ENCODE measurements at regions not wholly inside any gene's neighbourhood (a gene's known extent, or its start where the extent isn't known, plus 50 kb on each side); places are given as distances from the start of the nearest gene placed in this dataset.

GRCh38 chr10:104518891-104519290 is 122.2 kb upstream of the SORCS3 start:
- H3K4me3 Mint-ChIP-seq: no peak overlapping the region
- CTCF ChIA-PET: no interaction called here
- no peaks in the 10 kb centered on the region for H3K27me3 ChIP-seq (ENCODE audit: control insufficient read depth in 2 of 2, insufficient read depth in 2 of 2, low read length in 2 of 2)
- POLR2A ChIA-PET: no interaction called here
- no peak overlapping the region for H3K27ac Mint-ChIP-seq
- ATAC-seq (no peak), DNase-seq (no peak)
- H3K36me3 ChIP-seq (ENCODE audit: control insufficient read depth in 2 of 3, insufficient read depth in 3 of 3, low read length in 3 of 3): no peaks in the 10 kb centered on the region
- intact Hi-C loops (cut with micrococcal nuclease): no loop called here
- H3K36me3 Mint-ChIP-seq: no peaks in the 10 kb centered on the region
- no peaks in the 10 kb centered on the region for H3K9me3 ChIP-seq (ENCODE audit: control insufficient read depth in 2 of 3, low read length in 3 of 3)
- H3K9me3 Mint-ChIP-seq: no peaks in the 10 kb centered on the region
- no peak overlapping the region for H3K27ac ChIP-seq (ENCODE audit: low read depth, low read length)
- no peaks in the 10 kb centered on the region for H3K4me1 ChIP-seq (ENCODE audit: control insufficient read depth in 2 of 2, insufficient read depth in 2 of 2, low read length in 2 of 2)
- peaks cover 0 to 4% (median 0%) of the 10 kb centered on the region in 7 donors for H3K4me1 Mint-ChIP-seq
- no peak overlapping the region for H3K4me3 ChIP-seq (ENCODE audit: low read length)
- peaks cover 4 to 24% (median 8%) of the 10 kb centered on the region in 5 donors for H3K27me3 Mint-ChIP-seq

- Mint-ChIP-seq H3K27ac (no peak overlapping the region), H3K9me3 (no peaks in the 10 kb centered on the region), H3K4me3 (no peak overlapping the region), H3K27me3 (peaks cover 7 to 26% (median 14%) of the 10 kb centered on the region in 5 donors), H3K36me3 (no peaks in the 10 kb centered on the region), H3K4me1 (peaks cover 0 to 4% (median 0%) of the 10 kb centered on the region in 7 donors)
- intact Hi-C loops (cut with micrococcal nuclease): no loop called here
- Histone ChIP-seq H3K27me3 (ENCODE audit: control insufficient read depth in 2 of 2, insufficient read depth in 2 of 2, low read length in 2 of 2) (no peaks in the 10 kb centered on the region), H3K4me3 (ENCODE audit: low read length) (no peak overlapping the region), H3K27ac (ENCODE audit: low read depth, low read length) (no peak overlapping the region), H3K4me1 (ENCODE audit: control insufficient read depth in 2 of 2, insufficient read depth in 2 of 2, low read length in 2 of 2) (no peaks in the 10 kb centered on the region), H3K9me3 (ENCODE audit: control insufficient read depth in 2 of 3, low read length in 3 of 3) (no peaks in the 10 kb centered on the region), H3K36me3 (ENCODE audit: control insufficient read depth in 2 of 3, insufficient read depth in 3 of 3, low read length in 3 of 3) (no peaks in the 10 kb centered on the region)
- DNase-seq (no peak), ATAC-seq (no peak)
- ChIA-PET POLR2A (no interaction called here), CTCF (interaction anchor here (0.6 kb wide), 1 partner anchor 73 kb away, joined by 3 read pairs; no protein-coding TSS in a partner anchor)
Observed at GRCh38 chr10:104520653-104521052, 120.4 kb upstream of the SORCS3 start.

- no peaks in the 10 kb centered on the region for H3K36me3 Mint-ChIP-seq
- peaks cover 0 to 3% (median 0%) of the 10 kb centered on the region in 11 donors for H3K9me3 Mint-ChIP-seq
- ChIA-PET CTCF (no interaction called here), POLR2A (no interaction called here)
- DNase-seq (no peak), ATAC-seq (no peak)
- no peak overlapping the region for H3K4me3 Mint-ChIP-seq
- H3K36me3 ChIP-seq (ENCODE audit: control insufficient read depth in 2 of 3, insufficient read depth in 3 of 3, low read length in 3 of 3): no peaks in the 10 kb centered on the region
- peaks cover 0 to 4% (median 0%) of the 10 kb centered on the region in 7 donors for H3K4me1 Mint-ChIP-seq
- no peaks in the 10 kb centered on the region for H3K9me3 ChIP-seq (ENCODE audit: control insufficient read depth in 2 of 3, low read length in 3 of 3)
- intact Hi-C loops (cut with micrococcal nuclease): no loop called here
- no peak overlapping the region for H3K4me3 ChIP-seq (ENCODE audit: low read length)
- H3K27me3 Mint-ChIP-seq: peaks cover 7 to 25% (median 14%) of the 10 kb centered on the region in 5 donors
- no peak overlapping the region for H3K27ac Mint-ChIP-seq
- H3K27me3 ChIP-seq (ENCODE audit: control insufficient read depth in 2 of 2, insufficient read depth in 2 of 2, low read length in 2 of 2): no peaks in the 10 kb centered on the region
- H3K27ac ChIP-seq (ENCODE audit: low read depth, low read length): no peak overlapping the region
- no peaks in the 10 kb centered on the region for H3K4me1 ChIP-seq (ENCODE audit: control insufficient read depth in 2 of 2, insufficient read depth in 2 of 2, low read length in 2 of 2)
Observed at GRCh38 chr10:104521901-104522694, 119.0 kb upstream of the SORCS3 start.

GRCh38 chr10:104526188-104526587 is 114.9 kb upstream of the SORCS3 start:
- Mint-ChIP-seq H3K9me3 (peaks cover 0 to 4% (median 0%) of the 10 kb centered on the region in 11 donors), H3K27ac (no peak overlapping the region), H3K4me3 (no peak overlapping the region), H3K4me1 (peaks cover 0 to 4% (median 0%) of the 10 kb centered on the region in 7 donors), H3K36me3 (no peaks in the 10 kb centered on the region), H3K27me3 (peaks cover 7 to 14% (median 8%) of the 10 kb centered on the region in 5 donors)
- Histone ChIP-seq H3K4me3 (ENCODE audit: low read length) (no peak overlapping the region), H3K9me3 (ENCODE audit: control insufficient read depth in 2 of 3, low read length in 3 of 3) (no peaks in the 10 kb centered on the region), H3K27me3 (ENCODE audit: control insufficient read depth in 2 of 2, insufficient read depth in 2 of 2, low read length in 2 of 2) (no peaks in the 10 kb centered on the region), H3K27ac (ENCODE audit: low read depth, low read length) (no peak overlapping the region), H3K36me3 (ENCODE audit: control insufficient read depth in 2 of 3, insufficient read depth in 3 of 3, low read length in 3 of 3) (no peaks in the 10 kb centered on the region), H3K4me1 (ENCODE audit: control insufficient read depth in 2 of 2, insufficient read depth in 2 of 2, low read length in 2 of 2) (no peaks in the 10 kb centered on the region)
- intact Hi-C loops (cut with micrococcal nuclease): no loop called here
- ATAC-seq (no peak), DNase-seq (no peak)
- POLR2A ChIA-PET: no interaction called here
- CTCF ChIA-PET: no interaction called here

GRCh38 chr10:104527013-104527412 is 114.1 kb upstream of the SORCS3 start:
- DNase-seq (no peak), ATAC-seq (no peak)
- Mint-ChIP-seq H3K4me1 (peaks cover 0 to 1% (median 0%) of the 10 kb centered on the region in 7 donors), H3K36me3 (no peaks in the 10 kb centered on the region), H3K4me3 (no peak overlapping the region), H3K27ac (no peak overlapping the region), H3K27me3 (peaks cover 4 to 13% (median 8%) of the 10 kb centered on the region in 5 donors), H3K9me3 (peaks cover 0 to 4% (median 0%) of the 10 kb centered on the region in 11 donors)
- Histone ChIP-seq H3K4me3 (ENCODE audit: low read length) (no peak overlapping the region), H3K9me3 (ENCODE audit: control insufficient read depth in 2 of 3, low read length in 3 of 3) (no peaks in the 10 kb centered on the region), H3K4me1 (ENCODE audit: control insufficient read depth in 2 of 2, insufficient read depth in 2 of 2, low read length in 2 of 2) (no peaks in the 10 kb centered on the region), H3K27me3 (ENCODE audit: control insufficient read depth in 2 of 2, insufficient read depth in 2 of 2, low read length in 2 of 2) (no peaks in the 10 kb centered on the region), H3K27ac (ENCODE audit: low read depth, low read length) (no peak overlapping the region), H3K36me3 (ENCODE audit: control insufficient read depth in 2 of 3, insufficient read depth in 3 of 3, low read length in 3 of 3) (no peaks in the 10 kb centered on the region)
- POLR2A ChIA-PET: no interaction called here
- CTCF ChIA-PET: no interaction called here
- intact Hi-C loops (cut with micrococcal nuclease): no loop called here

GRCh38 chr10:104540181-104540580 is 100.9 kb upstream of the SORCS3 start:
- ChIA-PET POLR2A (no interaction called here), CTCF (no interaction called here)
- no peaks in the 10 kb centered on the region for H3K27me3 ChIP-seq (ENCODE audit: control insufficient read depth in 2 of 2, insufficient read depth in 2 of 2, low read length in 2 of 2)
- no peak overlapping the region for H3K27ac Mint-ChIP-seq
- H3K4me3 ChIP-seq (ENCODE audit: low read length): no peak overlapping the region
- H3K9me3 Mint-ChIP-seq: peaks cover 0 to 6% (median 1%) of the 10 kb centered on the region in 11 donors
- peaks cover 2 to 42% (median 24%) of the 10 kb centered on the region in 5 donors for H3K27me3 Mint-ChIP-seq
- H3K4me3 Mint-ChIP-seq: no peak overlapping the region
- peaks cover 0 to 3% (median 0%) of the 10 kb centered on the region in 5 donors for H3K36me3 Mint-ChIP-seq
- no peaks in the 10 kb centered on the region for H3K4me1 Mint-ChIP-seq
- H3K27ac ChIP-seq (ENCODE audit: low read depth, low read length): no peak overlapping the region
- no peaks in the 10 kb centered on the region for H3K4me1 ChIP-seq (ENCODE audit: control insufficient read depth in 2 of 2, insufficient read depth in 2 of 2, low read length in 2 of 2)
- ATAC-seq (no peak), DNase-seq (no peak)
- H3K9me3 ChIP-seq (ENCODE audit: control insufficient read depth in 2 of 3, low read length in 3 of 3): no peaks in the 10 kb centered on the region
- intact Hi-C loops (cut with micrococcal nuclease): no loop called here
- no peaks in the 10 kb centered on the region for H3K36me3 ChIP-seq (ENCODE audit: control insufficient read depth in 2 of 3, insufficient read depth in 3 of 3, low read length in 3 of 3)

- no peak overlapping the region for H3K27ac ChIP-seq (ENCODE audit: low read depth, low read length)
- no peaks in the 10 kb centered on the region for H3K4me1 ChIP-seq (ENCODE audit: control insufficient read depth in 2 of 2, insufficient read depth in 2 of 2, low read length in 2 of 2)
- peaks cover 2 to 30% (median 20%) of the 10 kb centered on the region in 5 donors for H3K27me3 Mint-ChIP-seq
- H3K4me3 Mint-ChIP-seq: no peak overlapping the region
- intact Hi-C loops (cut with micrococcal nuclease): no loop called here
- H3K4me1 Mint-ChIP-seq: no peaks in the 10 kb centered on the region
- ATAC-seq: no peak
- no peak overlapping the region for H3K27ac Mint-ChIP-seq
- H3K36me3 Mint-ChIP-seq: peaks cover 0 to 3% (median 0%) of the 10 kb centered on the region in 5 donors
- no peaks in the 10 kb centered on the region for H3K36me3 ChIP-seq (ENCODE audit: control insufficient read depth in 2 of 3, insufficient read depth in 3 of 3, low read length in 3 of 3)
- no peak for DNase-seq
- ChIA-PET CTCF (no interaction called here), POLR2A (no interaction called here)
- H3K9me3 ChIP-seq (ENCODE audit: control insufficient read depth in 2 of 3, low read length in 3 of 3): no peaks in the 10 kb centered on the region
- no peaks in the 10 kb centered on the region for H3K27me3 ChIP-seq (ENCODE audit: control insufficient read depth in 2 of 2, insufficient read depth in 2 of 2, low read length in 2 of 2)
- no peak overlapping the region for H3K4me3 ChIP-seq (ENCODE audit: low read length)
- peaks cover 0 to 4% (median 0%) of the 10 kb centered on the region in 11 donors for H3K9me3 Mint-ChIP-seq
Observed at GRCh38 chr10:104541820-104542219, 99.3 kb upstream of the SORCS3 start.
